AG09319 (cell line): ENCODE measurements at regions not wholly inside any gene's neighbourhood (a gene's known extent, or its start where the extent isn't known, plus 50 kb on each side); places are given as distances from the start of the nearest gene placed in this dataset.
A peak's percentile ranks its signal among the peaks of the same experiment; 100 is the strongest.

ENCODE experiments used
- DNase-seq: peaks from one replicate; pipeline ENCODE4 v3.0.0-alpha.2; 2010; ENCODE audit warnings: low read depth; ENCODE audit errors: extremely low read depth
- CTCF ChIP-seq: IDR thresholded peaks from 2 replicates; pipeline ENCODE4 v1.5.1; 2011; ENCODE audit warnings: low read depth, mild to moderate bottlenecking, inconsistent platforms, low read length, moderate library complexity

GRCh38 chrX:109855501-109855900 is 122.4 kb upstream of the ACSL4 start:
- no peak for DNase-seq
- no peak for TF ChIP-seq CTCF

- no peak for DNase-seq
- TF ChIP-seq CTCF: peak; percentile 71
Measured at GRCh38 chrX:109856974-109857373, 123.9 kb upstream of the ACSL4 start.

GRCh38 chrX:109857584-109858228 is 124.6 kb upstream of the ACSL4 start:
- peak; percentile 16 for DNase-seq
- TF ChIP-seq CTCF: no peak

- no peak for TF ChIP-seq CTCF
- no peak for DNase-seq
Measured at GRCh38 chrX:109858602-109859341, 125.7 kb upstream of the ACSL4 start.

- no peak for TF ChIP-seq CTCF
- no peak for DNase-seq
Measured at GRCh38 chrX:109859651-109860050, 126.6 kb upstream of the ACSL4 start.

- no peak for DNase-seq
- no peak for TF ChIP-seq CTCF
Measured at GRCh38 chrX:109862433-109862832, 129.4 kb upstream of the ACSL4 start.

- TF ChIP-seq CTCF: no peak
- DNase-seq: no peak
Measured at GRCh38 chrX:109863811-109864210, 130.8 kb upstream of the ACSL4 start.
